Cardiac fibroblast (primary cell): ENCODE measurements at regions not wholly inside any gene's neighbourhood (a gene's known extent, or its start where the extent isn't known, plus 50 kb on each side); places are given as distances from the start of the nearest gene placed in this dataset.
A peak's percentile ranks its signal among the peaks of the same experiment; 100 is the strongest.

Experiments
- DNase-seq, 2 donors: peaks; one replicate each; pipeline versions ENCODE4 v3.0.0 to v3.0.0-alpha.2; 2010; ENCODE audit warnings: low read depth in 2 of 2
- H3K4me3 ChIP-seq, 2 donors: replicated peaks in 1 of 2; 1 replicate in 1 of 2; 2 replicates in 1 of 2; pipeline ENCODE4 v1.5.1; 2011; ENCODE audit warnings: low read depth in 2 of 2, low read length in 2 of 2, mild to moderate bottlenecking in 2 of 2, moderate library complexity in 1 of 2
- TF ChIP-seq, protein P1 (sequence below): IDR thresholded peaks from one replicate; pipeline ENCODE4 v1.5.1; 2011; ENCODE audit warnings: low read depth, mild to moderate bottlenecking, low read length, inconsistent platforms

DNA sequence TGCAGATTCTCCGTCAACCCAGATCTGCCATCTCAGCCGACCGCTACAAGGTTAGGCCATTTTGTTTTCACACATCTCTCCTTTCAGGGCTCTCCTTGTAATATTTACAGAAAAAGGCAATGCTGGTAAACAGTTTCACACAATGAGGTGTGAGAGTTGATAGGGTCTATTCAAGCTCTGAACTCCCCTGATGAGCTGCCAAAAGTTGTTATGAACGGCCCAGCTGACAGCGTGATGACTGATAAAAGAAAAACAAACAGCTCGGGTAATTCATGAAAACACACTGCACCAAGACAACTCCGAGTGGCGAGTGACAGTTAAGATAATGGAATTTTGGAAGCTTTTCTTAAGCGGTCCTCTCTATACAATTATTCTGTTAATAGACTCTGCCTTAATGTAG lies 68.1 kb upstream of the IRX5 start:
- H3K4me3 ChIP-seq = no peak overlapping the region
- TF ChIP-seq, protein P1, sequence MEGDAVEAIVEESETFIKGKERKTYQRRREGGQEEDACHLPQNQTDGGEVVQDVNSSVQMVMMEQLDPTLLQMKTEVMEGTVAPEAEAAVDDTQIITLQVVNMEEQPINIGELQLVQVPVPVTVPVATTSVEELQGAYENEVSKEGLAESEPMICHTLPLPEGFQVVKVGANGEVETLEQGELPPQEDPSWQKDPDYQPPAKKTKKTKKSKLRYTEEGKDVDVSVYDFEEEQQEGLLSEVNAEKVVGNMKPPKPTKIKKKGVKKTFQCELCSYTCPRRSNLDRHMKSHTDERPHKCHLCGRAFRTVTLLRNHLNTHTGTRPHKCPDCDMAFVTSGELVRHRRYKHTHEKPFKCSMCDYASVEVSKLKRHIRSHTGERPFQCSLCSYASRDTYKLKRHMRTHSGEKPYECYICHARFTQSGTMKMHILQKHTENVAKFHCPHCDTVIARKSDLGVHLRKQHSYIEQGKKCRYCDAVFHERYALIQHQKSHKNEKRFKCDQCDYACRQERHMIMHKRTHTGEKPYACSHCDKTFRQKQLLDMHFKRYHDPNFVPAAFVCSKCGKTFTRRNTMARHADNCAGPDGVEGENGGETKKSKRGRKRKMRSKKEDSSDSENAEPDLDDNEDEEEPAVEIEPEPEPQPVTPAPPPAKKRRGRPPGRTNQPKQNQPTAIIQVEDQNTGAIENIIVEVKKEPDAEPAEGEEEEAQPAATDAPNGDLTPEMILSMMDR = no peak
- no peak for DNase-seq

DNA sequence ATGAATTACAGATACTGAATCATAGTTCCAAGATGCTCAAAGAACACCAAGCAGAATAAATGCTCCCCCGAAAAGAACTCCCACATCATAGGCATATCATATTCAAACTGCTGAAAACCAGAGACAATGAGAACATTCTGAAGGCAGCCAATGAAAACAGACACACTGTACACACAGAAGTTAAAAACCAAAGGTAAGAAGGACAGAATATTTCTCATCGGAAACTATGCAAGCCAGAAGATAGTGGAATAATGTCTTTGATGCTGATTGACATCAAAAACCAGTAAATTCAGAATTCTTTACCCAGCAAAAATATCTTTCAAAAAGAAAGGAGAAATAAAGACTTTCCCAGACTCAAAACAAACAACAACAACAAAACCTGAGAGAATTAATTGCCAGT lies 73.8 kb upstream of the IRX5 start:
- TF ChIP-seq, protein P1 = no peak
- no peak for DNase-seq
- H3K4me3 ChIP-seq = no peak overlapping the region

DNA sequence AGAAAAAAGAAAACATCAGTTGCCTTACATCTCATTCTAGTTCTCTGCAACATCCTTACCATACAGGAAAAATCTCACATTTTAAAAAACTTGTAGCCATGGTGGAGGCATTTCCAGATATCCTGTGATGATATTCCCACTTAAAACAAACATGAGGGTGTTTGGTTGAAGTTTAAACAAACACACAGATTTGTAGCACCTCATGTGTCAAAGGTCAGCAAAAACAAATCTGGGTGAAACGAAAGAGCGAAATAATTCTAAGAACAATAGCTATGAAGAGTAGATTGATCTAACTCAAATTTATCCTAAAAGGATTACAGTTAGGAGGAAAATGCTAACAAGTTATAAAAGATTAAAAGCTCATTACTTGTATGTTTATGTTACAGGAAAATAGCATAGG lies 83.1 kb upstream of the IRX5 start:
- DNase-seq = no peak
- TF ChIP-seq, protein P1 = no peak
- no peak overlapping the region for H3K4me3 ChIP-seq

DNA sequence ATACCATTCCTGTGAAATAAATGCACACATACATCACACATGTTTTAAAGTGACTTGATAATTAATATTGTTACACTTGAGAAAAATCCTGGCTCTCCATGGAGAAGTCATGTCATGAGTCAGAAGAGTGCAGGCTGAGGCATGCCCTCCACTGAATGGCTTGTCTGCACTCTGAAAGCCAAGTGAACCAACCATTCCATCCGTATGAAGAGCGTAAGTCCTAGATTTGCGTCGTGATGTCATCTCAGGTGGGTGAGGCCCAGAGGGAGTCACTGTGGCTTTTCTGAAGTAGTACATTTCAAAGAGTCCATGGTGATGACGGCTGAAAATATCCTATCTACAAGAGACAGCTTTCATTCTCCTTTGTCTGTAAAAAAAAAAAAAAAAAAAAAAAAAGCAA lies 83.5 kb upstream of the IRX5 start:
- TF ChIP-seq, protein P1 = no peak
- H3K4me3 ChIP-seq = no peak overlapping the region
- peak in 1 of 2 donors; percentile 13 for DNase-seq

DNA sequence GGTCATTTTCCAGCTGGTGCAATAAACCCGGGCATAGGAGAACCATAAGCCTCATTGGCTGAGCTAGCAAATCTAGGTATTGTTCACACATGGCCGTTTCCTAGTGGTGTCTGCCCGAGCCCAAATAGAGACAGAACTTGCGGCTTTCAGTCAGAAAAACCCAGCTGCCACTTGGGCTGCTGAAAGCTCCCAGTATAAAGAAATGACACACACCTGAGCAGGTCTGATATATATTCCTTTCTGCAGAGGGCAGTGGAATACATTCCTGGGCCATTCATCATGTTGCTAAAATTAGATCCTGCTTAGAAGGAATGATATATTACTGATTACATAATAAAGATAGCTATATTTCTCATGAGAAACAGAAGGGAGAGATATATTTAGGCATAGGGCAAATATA lies 83.9 kb upstream of the IRX5 start:
- DNase-seq = peak in 1 of 2 donors; percentile 9
- no peak overlapping the region for H3K4me3 ChIP-seq
- TF ChIP-seq, protein P1 = no peak

DNA sequence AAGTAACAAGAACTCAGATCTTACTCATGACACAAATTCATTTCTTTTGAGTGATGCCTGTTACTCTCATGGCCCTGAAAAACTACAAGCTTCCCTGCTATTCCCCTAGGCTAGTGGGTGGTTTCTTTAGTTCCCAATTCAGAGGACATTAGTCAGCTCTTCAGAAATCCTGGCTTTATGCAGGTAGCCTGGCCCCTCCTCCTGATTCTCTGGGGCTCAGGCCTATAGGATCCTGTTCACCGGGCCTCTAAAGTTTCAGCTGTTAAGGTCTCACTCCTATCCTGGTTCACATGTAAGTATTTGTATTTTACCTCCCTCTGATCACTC lies 87.3 kb upstream of the IRX5 start:
- DNase-seq = no peak
- H3K4me3 ChIP-seq = no peak overlapping the region
- TF ChIP-seq, protein P1 = no peak

DNA sequence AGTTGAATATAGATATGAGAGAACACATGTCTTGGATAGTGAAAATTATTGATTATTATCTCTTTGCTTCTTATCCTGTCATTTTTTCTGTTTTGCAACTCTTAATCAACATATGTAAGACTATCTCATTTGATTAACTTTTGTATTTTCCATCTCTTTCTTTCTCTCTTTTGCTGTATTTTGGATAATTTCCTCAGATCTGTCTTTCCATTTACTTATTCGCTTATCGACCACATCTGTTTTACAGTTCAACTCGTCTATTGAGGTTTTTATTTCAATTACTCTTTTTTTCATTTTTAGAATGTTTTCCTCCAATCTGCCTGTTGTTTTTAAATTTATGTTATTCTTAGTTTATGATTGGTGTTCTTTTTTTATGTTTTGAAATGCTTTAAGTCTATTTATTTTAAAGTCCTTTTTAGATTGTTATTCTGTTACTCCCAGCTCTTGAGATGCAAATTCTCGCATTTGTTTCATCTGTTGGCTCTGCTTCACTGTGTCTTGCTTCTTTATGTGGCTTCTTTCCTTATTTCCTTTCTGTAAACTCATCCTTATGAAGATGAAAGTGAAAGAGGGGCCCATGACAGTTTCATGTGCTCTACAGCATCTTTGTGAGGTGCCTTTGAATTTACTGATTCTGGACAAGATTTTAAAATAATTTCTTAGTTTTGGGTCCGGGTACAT lies 87.8 kb upstream of the IRX5 start:
- no peak for DNase-seq
- H3K4me3 ChIP-seq = no peak overlapping the region
- TF ChIP-seq, protein P1 = no peak
